Astrocyte of the spinal cord (primary cell): ENCODE measurements at regions not wholly inside any gene's neighbourhood (a gene's known extent, or its start where the extent isn't known, plus 50 kb on each side); places are given as distances from the start of the nearest gene placed in this dataset.

Source experiments
- DNase-seq: peaks from one replicate; pipeline ENCODE4 v3.0.0; 2011; ENCODE audit warnings: low read depth, low spot score
- H3K4me3 ChIP-seq: 2 replicates; pipeline ENCODE4 v1.5.1; 2011; ENCODE audit warnings: low read depth, mild to moderate bottlenecking, low read length, moderate library complexity
- CTCF ChIP-seq: IDR thresholded peaks from 2 replicates; pipeline ENCODE4 v1.5.1; 2012; ENCODE audit warnings: low read depth, mild to moderate bottlenecking, low read length, inconsistent platforms
- in situ Hi-C: cut with HindIII; loops from 2 replicates; pipeline ENCODE4 v1.10.0; 2017; ENCODE audit warnings: low sequenced_read_pairs

- DNase-seq, result no peak
- TF ChIP-seq CTCF, result no peak
- in situ Hi-C loops, result no loop called here
- H3K4me3 ChIP-seq, result no peak overlapping the region
Observed at GRCh38 chr19:32223595-32224370, 121.6 kb upstream of the ZNF507 start.

- TF ChIP-seq CTCF, result peak; percentile 86
- peak; percentile 24 for DNase-seq
- in situ Hi-C loops, result no loop called here
- peak overlapping the region; percentile 13 for H3K4me3 ChIP-seq
Observed at GRCh38 chr19:32224371-32225244, 120.8 kb upstream of the ZNF507 start.

- DNase-seq, result no peak
- no peak for TF ChIP-seq CTCF
- in situ Hi-C loops, result no loop called here
- H3K4me3 ChIP-seq, result no peak overlapping the region
Observed at GRCh38 chr19:32227561-32228165, 117.7 kb upstream of the ZNF507 start.

- TF ChIP-seq CTCF, result no peak
- in situ Hi-C loops, result no loop called here
- no peak for DNase-seq
- no peak overlapping the region for H3K4me3 ChIP-seq
Observed at GRCh38 chr19:32230441-32230840, 115.0 kb upstream of the ZNF507 start.

- in situ Hi-C loops, result no loop called here
- TF ChIP-seq CTCF, result no peak
- no peak for DNase-seq
- H3K4me3 ChIP-seq, result no peak overlapping the region
Observed at GRCh38 chr19:32231020-32231419, 114.4 kb upstream of the ZNF507 start.

GRCh38 chr19:32231691-32232090 is 113.7 kb upstream of the ZNF507 start:
- TF ChIP-seq CTCF, result no peak
- in situ Hi-C loops, result no loop called here
- no peak overlapping the region for H3K4me3 ChIP-seq
- no peak for DNase-seq
